GM23338 (cell line): ENCODE measurements at regions not wholly inside any gene's neighbourhood (a gene's known extent, or its start where the extent isn't known, plus 50 kb on each side); places are given as distances from the start of the nearest gene placed in this dataset.
A peak's percentile ranks its signal among the peaks of the same experiment; 100 is the strongest.

Experiments used
- ATAC-seq: fragments of 200-7000 bp; cut with Tn5 transposase; 3 replicates; pipeline ENCODE4 v1.9.1; 2020
- DNase-seq: peaks from one replicate; pipeline ENCODE4 v3.0.0-alpha.2; 2015; ENCODE audit warnings: low spot score
- H2AFZ ChIP-seq: fragments of 200-600 bp; sonication (generic); 2 replicates; pipeline ENCODE4 v1.8.0; 2016; ENCODE audit warnings: antibody characterized with exemption, mild to moderate bottlenecking, moderate library complexity
- H3F3A ChIP-seq: fragments of 200-600 bp; sonication (generic); replicated peaks from 2 replicates; pipeline ENCODE4 v1.8.0; 2017; ENCODE audit warnings: antibody characterized with exemption, mixed run types, low read depth
- H3K27ac ChIP-seq: fragments of 200-600 bp; sonication (generic); 2 replicates; pipeline ENCODE4 v1.6.1; 2016; ENCODE audit warnings: low read depth
- H3K27me3 ChIP-seq: fragments of 200-600 bp; sonication (generic); 2 replicates; pipeline ENCODE4 v1.8.0; 2016; ENCODE audit warnings: mild to moderate bottlenecking, mixed run types, moderate library complexity; ENCODE audit not compliant: insufficient read depth
- H3K36me3 ChIP-seq: fragments of 200-600 bp; sonication (generic); 2 replicates; pipeline ENCODE4 v1.8.0; 2016; ENCODE audit warnings: mild to moderate bottlenecking; ENCODE audit not compliant: insufficient read depth
- H3K4me1 ChIP-seq: fragments of 200-600 bp; sonication (generic); 2 replicates; pipeline ENCODE4 v1.8.0; 2016; ENCODE audit warnings: mild to moderate bottlenecking, moderate library complexity; ENCODE audit not compliant: insufficient read depth
- H3K4me2 ChIP-seq: fragments of 200-600 bp; sonication (generic); 2 replicates; pipeline ENCODE4 v1.7.1; 2017; ENCODE audit warnings: mixed run types
- H3K4me3 ChIP-seq: fragments of 200-600 bp; sonication (generic); 2 replicates; pipeline ENCODE4 v1.6.1; 2016; ENCODE audit warnings: mixed run types
- H3K79me2 ChIP-seq: fragments of 200-600 bp; sonication (generic); replicated peaks from 2 replicates; pipeline ENCODE4 v1.8.0; 2017; ENCODE audit warnings: mild to moderate bottlenecking; ENCODE audit not compliant: insufficient read depth
- H3K9me2 ChIP-seq: fragments of 200-600 bp; sonication (generic); 2 replicates; pipeline ENCODE4 v1.8.0; 2017; ENCODE audit not compliant: insufficient read depth
- H4K20me1 ChIP-seq: fragments of 200-600 bp; sonication (generic); replicated peaks from 2 replicates; pipeline ENCODE4 v1.8.0; 2017; ENCODE audit warnings: mild to moderate bottlenecking; ENCODE audit not compliant: insufficient read depth
- H3K27ac Mint-ChIP-seq: 2 replicates; pipeline ENCODE4 v1.8.0; 2020; ENCODE audit warnings: inconsistent platforms, mild to moderate bottlenecking, moderate library complexity, mixed read lengths
- H3K27me3 Mint-ChIP-seq: 3 replicates; pipeline ENCODE4 v1.8.0; 2022; ENCODE audit warnings: low read depth, mild to moderate bottlenecking, moderate library complexity, mixed read lengths, inconsistent platforms; ENCODE audit not compliant: insufficient read depth, poor library complexity
- H3K36me3 Mint-ChIP-seq: 3 replicates; pipeline ENCODE4 v1.8.0; 2021; ENCODE audit warnings: low read depth, mild to moderate bottlenecking, inconsistent platforms, moderate library complexity, mixed read lengths
- H3K4me1 Mint-ChIP-seq: 3 replicates; pipeline ENCODE4 v1.8.0; 2020; ENCODE audit warnings: mild to moderate bottlenecking, inconsistent platforms, mixed read lengths
- H3K4me3 Mint-ChIP-seq: 3 replicates; pipeline ENCODE4 v1.8.0; 2021; ENCODE audit warnings: moderate library complexity, mild to moderate bottlenecking, inconsistent platforms, mixed read lengths
- H3K9me3 Mint-ChIP-seq: 3 replicates; pipeline ENCODE4 v1.8.0; 2020; ENCODE audit warnings: moderate library complexity, mild to moderate bottlenecking, inconsistent platforms, mixed read lengths
- CREB1 ChIP-seq: fragments of 250-450 bp; sonication (Bioruptor Pico); IDR thresholded peaks from 2 replicates; pipeline ENCODE4 v1.5.0; 2020; ENCODE audit warnings: low read depth, mild to moderate bottlenecking, moderate library complexity
- EZH2 ChIP-seq: fragments of 200-600 bp; sonication (generic); IDR thresholded peaks from one replicate; pipeline ENCODE4 v1.8.0; 2017; ENCODE audit warnings: antibody characterized with exemption, mild to moderate bottlenecking, low read depth; ENCODE audit not compliant: unreplicated experiment
- EZH2phosphoT487 ChIP-seq: fragments of 200-600 bp; sonication (generic); IDR thresholded peaks from one replicate; pipeline ENCODE4 v1.8.1; 2018; ENCODE audit warnings: antibody characterized with exemption; ENCODE audit not compliant: unreplicated experiment
- JUNB ChIP-seq: IDR thresholded peaks from one replicate; pipeline ENCODE4 v1.6.1; 2016; ENCODE audit warnings: antibody characterized with exemption; ENCODE audit not compliant: unreplicated experiment
- NANOG ChIP-seq: IDR thresholded peaks from 2 replicates; pipeline ENCODE4 v1.6.1; 2016; ENCODE audit warnings: antibody characterized with exemption, borderline replicate concordance
- POLR2AphosphoS5 ChIP-seq: IDR thresholded peaks from 2 replicates; pipeline ENCODE4 v1.6.1; 2016; ENCODE audit warnings: antibody characterized with exemption, low read depth
- STAT1 ChIP-seq: IDR thresholded peaks from one replicate; pipeline ENCODE4 v1.6.1; 2016; ENCODE audit warnings: antibody characterized with exemption; ENCODE audit not compliant: unreplicated experiment
- ZNF114 ChIP-seq: fragments of 250-450 bp; sonication (Bioruptor Pico); IDR thresholded peaks from 2 replicates; pipeline ENCODE4 v1.5.0; 2020; ENCODE audit warnings: mild to moderate bottlenecking, moderate library complexity
- TF ChIP-seq, protein P1 (sequence below): IDR thresholded peaks from 2 replicates; pipeline ENCODE4 v1.6.1; 2016; ENCODE audit warnings: antibody characterized with exemption
- TF ChIP-seq, protein P2 (sequence below), 2 experiments: fragments of 200-600 bp in 1 of 2; sonication (generic) in 1 of 2; conservative IDR thresholded peaks; 2 replicates each; pipeline versions ENCODE4 v1.5.1 to v1.6.1; 2016 to 2017; ENCODE audit warnings: antibody characterized with exemption in 2 of 2, low read depth in 2 of 2, mild to moderate bottlenecking in 2 of 2, moderate library complexity in 1 of 2

DNA sequence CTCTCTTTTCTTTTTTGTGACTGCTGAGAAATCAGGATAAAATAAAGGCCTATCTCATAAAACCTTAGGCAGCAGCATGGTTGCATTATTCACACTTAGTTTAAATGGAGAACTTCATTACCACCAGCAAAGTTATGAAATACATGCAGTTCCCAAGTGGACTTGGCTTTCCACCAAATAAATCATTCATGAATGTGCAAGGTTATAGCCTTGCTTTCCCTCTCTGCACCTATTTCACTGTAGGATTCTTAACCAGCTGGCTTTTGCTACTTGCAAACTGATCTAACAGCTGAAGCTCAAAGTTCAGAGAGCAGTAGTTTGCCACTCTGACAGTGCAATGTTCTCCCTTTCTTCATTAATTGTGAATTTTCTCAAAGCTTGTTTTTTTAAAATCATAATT is 140.1 kb upstream of the SMIM31 start:
- Mint-ChIP-seq H3K27me3 (peaks cover 2% of the 10 kb centered on the region), H3K4me1 (peaks cover 3% of the 10 kb centered on the region; the same call in 1 of the 3 replicates), H3K27ac (no peak overlapping the region), H3K36me3 (no peaks in the 10 kb centered on the region), H3K4me3 (no peak overlapping the region), H3K9me3 (no peaks in the 10 kb centered on the region)
- Histone ChIP-seq H3K4me1 (no peaks in the 10 kb centered on the region), H3F3A (no peaks in the 10 kb centered on the region), H2AFZ (no peak overlapping the region), H3K4me2 (no peak overlapping the region), H3K27me3 (no peaks in the 10 kb centered on the region), H3K36me3 (no peaks in the 10 kb centered on the region), H3K27ac (no peak overlapping the region), H4K20me1 (no peaks in the 10 kb centered on the region), H3K4me3 (no peak overlapping the region), H3K9me2 (no peaks in the 10 kb centered on the region), H3K79me2 (no peaks in the 10 kb centered on the region)
- DNase-seq (no peak), ATAC-seq (no peak)
- TF ChIP-seq NANOG (no peak), STAT1 (no peak), POLR2AphosphoS5 (no peak)
- TF ChIP-seq, protein P1, sequence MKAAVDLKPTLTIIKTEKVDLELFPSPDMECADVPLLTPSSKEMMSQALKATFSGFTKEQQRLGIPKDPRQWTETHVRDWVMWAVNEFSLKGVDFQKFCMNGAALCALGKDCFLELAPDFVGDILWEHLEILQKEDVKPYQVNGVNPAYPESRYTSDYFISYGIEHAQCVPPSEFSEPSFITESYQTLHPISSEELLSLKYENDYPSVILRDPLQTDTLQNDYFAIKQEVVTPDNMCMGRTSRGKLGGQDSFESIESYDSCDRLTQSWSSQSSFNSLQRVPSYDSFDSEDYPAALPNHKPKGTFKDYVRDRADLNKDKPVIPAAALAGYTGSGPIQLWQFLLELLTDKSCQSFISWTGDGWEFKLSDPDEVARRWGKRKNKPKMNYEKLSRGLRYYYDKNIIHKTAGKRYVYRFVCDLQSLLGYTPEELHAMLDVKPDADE, result no peak

DNA sequence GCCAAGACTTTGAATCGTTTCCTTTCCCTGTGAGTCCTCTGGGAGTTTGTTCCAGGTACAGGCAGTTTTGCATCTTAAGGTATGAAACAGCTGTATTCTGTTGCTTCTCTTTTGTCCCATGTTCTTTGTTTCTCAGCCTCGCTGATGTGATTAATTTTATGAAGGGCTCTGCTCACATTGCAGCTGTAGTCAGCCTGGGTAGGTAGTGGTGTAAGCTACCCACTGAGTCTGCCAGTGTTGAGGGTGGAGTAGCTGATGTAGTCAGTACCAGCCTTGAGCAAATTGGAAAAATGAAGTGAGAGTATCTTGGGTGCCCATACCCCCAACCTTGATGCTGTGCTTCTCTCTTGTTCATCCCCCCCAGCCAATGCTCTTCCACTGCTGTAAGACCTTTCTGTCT is 139.6 kb upstream of the SMIM31 start:
- peaks cover 3% of the 10 kb centered on the region; the same call in 1 of the 3 replicates for H3K4me1 Mint-ChIP-seq
- no peaks in the 10 kb centered on the region for H3K27me3 ChIP-seq
- H3K36me3 Mint-ChIP-seq, result no peaks in the 10 kb centered on the region
- H3K27me3 Mint-ChIP-seq, result peaks cover 2% of the 10 kb centered on the region
- H3K27ac ChIP-seq, result no peak overlapping the region
- H3K79me2 ChIP-seq, result no peaks in the 10 kb centered on the region
- H3K36me3 ChIP-seq, result no peaks in the 10 kb centered on the region
- no peak overlapping the region for H3K4me3 ChIP-seq
- no peak for DNase-seq
- H3K9me3 Mint-ChIP-seq, result no peaks in the 10 kb centered on the region
- H4K20me1 ChIP-seq, result no peaks in the 10 kb centered on the region
- no peaks in the 10 kb centered on the region for H3K4me1 ChIP-seq
- H3K4me3 Mint-ChIP-seq, result no peak overlapping the region
- H2AFZ ChIP-seq, result peak overlapping the region; percentile 87
- no peaks in the 10 kb centered on the region for H3K9me2 ChIP-seq
- ATAC-seq, result no peak
- no peak overlapping the region for H3K4me2 ChIP-seq
- H3K27ac Mint-ChIP-seq, result 0 out of 2 replicates have a peak overlapping the region, but pooled peaks have one; percentile 8
- no peak for TF ChIP-seq NANOG
- no peak for TF ChIP-seq CREB1
- no peaks in the 10 kb centered on the region for H3F3A ChIP-seq

DNA sequence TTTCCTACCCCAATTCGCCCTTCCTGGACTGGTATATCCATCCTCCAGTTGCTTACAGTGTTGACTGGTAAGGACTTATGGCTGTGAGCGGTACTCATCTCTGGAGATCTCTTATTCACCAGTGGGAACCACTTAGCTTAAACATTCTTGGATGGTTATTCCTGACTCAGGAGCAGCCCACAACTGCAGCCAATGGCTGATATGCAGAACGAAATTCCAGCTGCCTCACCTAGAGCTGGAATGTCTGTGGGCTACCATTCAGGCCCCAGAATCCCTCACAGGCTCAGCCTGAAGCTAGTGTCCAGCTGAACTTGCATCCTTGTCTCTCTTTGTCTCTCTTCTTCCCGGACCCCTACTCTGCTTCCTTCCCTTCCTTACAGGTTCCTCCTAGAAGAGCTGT is 138.9 kb upstream of the SMIM31 start:
- peaks cover 2% of the 10 kb centered on the region for H3K27me3 Mint-ChIP-seq
- no peak; the same call in 2 of the 3 replicates for ATAC-seq
- H3K4me3 Mint-ChIP-seq, result no peak overlapping the region
- H3F3A ChIP-seq, result no peaks in the 10 kb centered on the region
- no peak overlapping the region for H3K4me2 ChIP-seq
- no peaks in the 10 kb centered on the region for H3K79me2 ChIP-seq
- no peaks in the 10 kb centered on the region for H3K9me3 Mint-ChIP-seq
- H3K4me3 ChIP-seq, result no peak overlapping the region
- no peaks in the 10 kb centered on the region for H3K36me3 ChIP-seq
- no peaks in the 10 kb centered on the region for H3K36me3 Mint-ChIP-seq
- no peak overlapping the region for H3K27ac Mint-ChIP-seq
- H3K27ac ChIP-seq, result no peak overlapping the region
- no peaks in the 10 kb centered on the region for H3K4me1 ChIP-seq
- no peak for DNase-seq
- H3K9me2 ChIP-seq, result no peaks in the 10 kb centered on the region
- H3K27me3 ChIP-seq, result no peaks in the 10 kb centered on the region
- no peak overlapping the region for H2AFZ ChIP-seq
- peaks cover 3% of the 10 kb centered on the region; the same call in 1 of the 3 replicates for H3K4me1 Mint-ChIP-seq
- no peaks in the 10 kb centered on the region for H4K20me1 ChIP-seq
- TF ChIP-seq POLR2AphosphoS5, result no peak
- TF ChIP-seq ZNF114, result no peak
- no peak for TF ChIP-seq NANOG
- no peak for TF ChIP-seq EZH2
- no peak for TF ChIP-seq CREB1
- TF ChIP-seq JUNB, result no peak
- TF ChIP-seq, protein P2, sequence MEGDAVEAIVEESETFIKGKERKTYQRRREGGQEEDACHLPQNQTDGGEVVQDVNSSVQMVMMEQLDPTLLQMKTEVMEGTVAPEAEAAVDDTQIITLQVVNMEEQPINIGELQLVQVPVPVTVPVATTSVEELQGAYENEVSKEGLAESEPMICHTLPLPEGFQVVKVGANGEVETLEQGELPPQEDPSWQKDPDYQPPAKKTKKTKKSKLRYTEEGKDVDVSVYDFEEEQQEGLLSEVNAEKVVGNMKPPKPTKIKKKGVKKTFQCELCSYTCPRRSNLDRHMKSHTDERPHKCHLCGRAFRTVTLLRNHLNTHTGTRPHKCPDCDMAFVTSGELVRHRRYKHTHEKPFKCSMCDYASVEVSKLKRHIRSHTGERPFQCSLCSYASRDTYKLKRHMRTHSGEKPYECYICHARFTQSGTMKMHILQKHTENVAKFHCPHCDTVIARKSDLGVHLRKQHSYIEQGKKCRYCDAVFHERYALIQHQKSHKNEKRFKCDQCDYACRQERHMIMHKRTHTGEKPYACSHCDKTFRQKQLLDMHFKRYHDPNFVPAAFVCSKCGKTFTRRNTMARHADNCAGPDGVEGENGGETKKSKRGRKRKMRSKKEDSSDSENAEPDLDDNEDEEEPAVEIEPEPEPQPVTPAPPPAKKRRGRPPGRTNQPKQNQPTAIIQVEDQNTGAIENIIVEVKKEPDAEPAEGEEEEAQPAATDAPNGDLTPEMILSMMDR (conservative IDR thresholded peaks at IDR 0.05; ENCODE audit: low read depth in 2 of 2), result no peak
- no peak for TF ChIP-seq EZH2phosphoT487
- TF ChIP-seq, protein P1, result no peak
